ENCODE measurements at regions not wholly inside any gene's neighbourhood (a gene's known extent, or its start where the extent isn't known, plus 50 kb on each side); places are given as distances from the start of the nearest gene placed in this dataset.

GRCh38 chr2:120533625-120534024 is 187.7 kb downstream of the INHBB start:
- no peaks in the 10 kb centered on the region for H3K9me2 ChIP-seq (replicated peaks; ENCODE audit: control insufficient read depth, low read length)
- H3F3A ChIP-seq (ENCODE audit: control insufficient read depth, insufficient read depth) = no peaks in the 10 kb centered on the region
- H3K27me3 ChIP-seq (ENCODE audit: control insufficient read depth, low read length) = no peaks in the 10 kb centered on the region
- H3K4me3 ChIP-seq (ENCODE audit: low read length) = no peak overlapping the region
- no peaks in the 10 kb centered on the region for H3K9me3 ChIP-seq (ENCODE audit: control insufficient read depth, insufficient read depth, low read length)
- no peaks in the 10 kb centered on the region for H4K20me1 ChIP-seq (ENCODE audit: control insufficient read depth, insufficient read depth, low read depth, low read length)
- H3K4me2 ChIP-seq (ENCODE audit: low read length) = no peak overlapping the region
- H3K4me1 ChIP-seq (ENCODE audit: control insufficient read depth, low read length) = no peaks in the 10 kb centered on the region
- no peak overlapping the region for H3K27ac ChIP-seq (ENCODE audit: low read depth, low read length)
- TF ChIP-seq, protein P1, sequence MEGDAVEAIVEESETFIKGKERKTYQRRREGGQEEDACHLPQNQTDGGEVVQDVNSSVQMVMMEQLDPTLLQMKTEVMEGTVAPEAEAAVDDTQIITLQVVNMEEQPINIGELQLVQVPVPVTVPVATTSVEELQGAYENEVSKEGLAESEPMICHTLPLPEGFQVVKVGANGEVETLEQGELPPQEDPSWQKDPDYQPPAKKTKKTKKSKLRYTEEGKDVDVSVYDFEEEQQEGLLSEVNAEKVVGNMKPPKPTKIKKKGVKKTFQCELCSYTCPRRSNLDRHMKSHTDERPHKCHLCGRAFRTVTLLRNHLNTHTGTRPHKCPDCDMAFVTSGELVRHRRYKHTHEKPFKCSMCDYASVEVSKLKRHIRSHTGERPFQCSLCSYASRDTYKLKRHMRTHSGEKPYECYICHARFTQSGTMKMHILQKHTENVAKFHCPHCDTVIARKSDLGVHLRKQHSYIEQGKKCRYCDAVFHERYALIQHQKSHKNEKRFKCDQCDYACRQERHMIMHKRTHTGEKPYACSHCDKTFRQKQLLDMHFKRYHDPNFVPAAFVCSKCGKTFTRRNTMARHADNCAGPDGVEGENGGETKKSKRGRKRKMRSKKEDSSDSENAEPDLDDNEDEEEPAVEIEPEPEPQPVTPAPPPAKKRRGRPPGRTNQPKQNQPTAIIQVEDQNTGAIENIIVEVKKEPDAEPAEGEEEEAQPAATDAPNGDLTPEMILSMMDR (IDR thresholded peaks at IDR 0.05; ENCODE audit: low read depth, low read length, poor library complexity, severe bottlenecking) = no peak
- TF ChIP-seq EZH2phosphoT487 (IDR thresholded peaks at IDR 0.05; ENCODE audit: borderline replicate concordance, low read length) = no peak
- no peaks in the 10 kb centered on the region for H3K79me2 ChIP-seq (ENCODE audit: control insufficient read depth, low read length)
- H3K36me3 ChIP-seq (ENCODE audit: control insufficient read depth, low read length) = no peaks in the 10 kb centered on the region

DNA sequence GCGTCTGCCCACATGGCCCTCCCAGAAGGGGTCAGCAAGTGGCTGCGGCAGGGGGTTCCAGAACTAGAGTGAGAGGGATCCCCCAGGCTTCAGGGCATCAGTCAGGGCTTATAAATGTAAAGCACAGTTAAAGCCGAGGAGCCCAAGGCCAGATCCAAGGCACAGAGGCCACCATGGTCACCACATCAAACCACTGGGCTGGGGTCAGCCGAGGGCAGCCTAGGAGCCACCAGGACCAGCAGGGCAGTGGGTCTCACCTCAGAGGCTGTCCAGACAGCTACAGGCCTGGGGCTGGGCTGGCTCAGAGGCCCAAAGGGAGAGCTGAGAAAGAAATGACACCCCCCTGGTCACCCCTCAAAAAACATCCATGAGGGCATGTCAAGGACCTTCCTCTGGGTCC is 188.5 kb downstream of the INHBB start:
- no peaks in the 10 kb centered on the region for H3K9me3 ChIP-seq (ENCODE audit: control insufficient read depth, insufficient read depth, low read length)
- H3K4me1 ChIP-seq (ENCODE audit: control insufficient read depth, low read length) = no peaks in the 10 kb centered on the region
- H3K27ac ChIP-seq (ENCODE audit: low read depth, low read length) = no peak overlapping the region
- no peak overlapping the region for H3K4me2 ChIP-seq (ENCODE audit: low read length)
- TF ChIP-seq, protein P1 (IDR thresholded peaks at IDR 0.05; ENCODE audit: low read depth, low read length, poor library complexity, severe bottlenecking) = no peak
- no peak for TF ChIP-seq EZH2phosphoT487 (IDR thresholded peaks at IDR 0.05; ENCODE audit: borderline replicate concordance, low read length)
- no peaks in the 10 kb centered on the region for H4K20me1 ChIP-seq (ENCODE audit: control insufficient read depth, insufficient read depth, low read depth, low read length)
- H3K9me2 ChIP-seq (replicated peaks; ENCODE audit: control insufficient read depth, low read length) = no peaks in the 10 kb centered on the region
- no peak overlapping the region for H3K4me3 ChIP-seq (ENCODE audit: low read length)
- no peaks in the 10 kb centered on the region for H3F3A ChIP-seq (ENCODE audit: control insufficient read depth, insufficient read depth)
- H3K79me2 ChIP-seq (ENCODE audit: control insufficient read depth, low read length) = no peaks in the 10 kb centered on the region
- H3K27me3 ChIP-seq (ENCODE audit: control insufficient read depth, low read length) = no peaks in the 10 kb centered on the region
- H3K36me3 ChIP-seq (ENCODE audit: control insufficient read depth, low read length) = no peaks in the 10 kb centered on the region

DNA sequence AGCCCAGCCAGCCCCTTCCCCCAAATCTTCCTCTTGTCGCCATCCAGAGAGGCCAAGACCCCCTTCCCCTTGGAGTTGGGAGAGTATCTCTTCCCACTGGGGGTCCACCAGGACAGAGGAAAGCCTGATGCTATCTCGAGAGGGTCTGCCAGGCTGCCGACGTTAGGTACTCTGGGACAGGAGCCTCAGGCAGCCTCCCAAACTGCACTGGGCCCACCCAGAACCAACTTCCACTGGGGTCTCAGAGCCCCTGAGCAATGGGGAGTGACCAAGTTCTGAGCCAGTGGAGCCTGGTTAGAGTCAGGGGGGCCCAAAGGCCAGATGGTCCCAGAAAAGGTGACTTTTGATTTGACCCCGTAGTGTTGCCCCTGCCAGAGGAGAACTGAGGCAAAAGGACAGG is 189.1 kb downstream of the INHBB start:
- Histone ChIP-seq H3K36me3 (ENCODE audit: control insufficient read depth, low read length) (no peaks in the 10 kb centered on the region), H3K79me2 (ENCODE audit: control insufficient read depth, low read length) (no peaks in the 10 kb centered on the region), H3F3A (ENCODE audit: control insufficient read depth, insufficient read depth) (no peaks in the 10 kb centered on the region), H3K9me3 (ENCODE audit: control insufficient read depth, insufficient read depth, low read length) (no peaks in the 10 kb centered on the region), H4K20me1 (ENCODE audit: control insufficient read depth, insufficient read depth, low read depth, low read length) (no peaks in the 10 kb centered on the region), H3K9me2 (replicated peaks; ENCODE audit: control insufficient read depth, low read length) (no peaks in the 10 kb centered on the region), H3K4me2 (ENCODE audit: low read length) (no peak overlapping the region), H3K4me1 (ENCODE audit: control insufficient read depth, low read length) (no peaks in the 10 kb centered on the region), H3K27ac (ENCODE audit: low read depth, low read length) (no peak overlapping the region), H3K4me3 (ENCODE audit: low read length) (no peak overlapping the region), H3K27me3 (ENCODE audit: control insufficient read depth, low read length) (no peaks in the 10 kb centered on the region)
- no peak for TF ChIP-seq EZH2phosphoT487 (IDR thresholded peaks at IDR 0.05; ENCODE audit: borderline replicate concordance, low read length)
- TF ChIP-seq, protein P1 (IDR thresholded peaks at IDR 0.05; ENCODE audit: low read depth, low read length, poor library complexity, severe bottlenecking) = no peak

- Histone ChIP-seq H4K20me1 (ENCODE audit: control insufficient read depth, insufficient read depth, low read depth, low read length) (no peaks in the 10 kb centered on the region), H3K36me3 (ENCODE audit: control insufficient read depth, low read length) (no peaks in the 10 kb centered on the region), H3K4me2 (ENCODE audit: low read length) (no peak overlapping the region), H3K27ac (ENCODE audit: low read depth, low read length) (no peak overlapping the region), H3K4me3 (ENCODE audit: low read length) (no peak overlapping the region), H3F3A (ENCODE audit: control insufficient read depth, insufficient read depth) (no peaks in the 10 kb centered on the region), H3K79me2 (ENCODE audit: control insufficient read depth, low read length) (no peaks in the 10 kb centered on the region), H3K9me3 (ENCODE audit: control insufficient read depth, insufficient read depth, low read length) (no peaks in the 10 kb centered on the region), H3K4me1 (ENCODE audit: control insufficient read depth, low read length) (no peaks in the 10 kb centered on the region), H3K9me2 (replicated peaks; ENCODE audit: control insufficient read depth, low read length) (no peaks in the 10 kb centered on the region), H3K27me3 (ENCODE audit: control insufficient read depth, low read length) (no peaks in the 10 kb centered on the region)
- TF ChIP-seq EZH2phosphoT487 (IDR thresholded peaks at IDR 0.05; ENCODE audit: borderline replicate concordance, low read length) = no peak
- TF ChIP-seq, protein P1 (IDR thresholded peaks at IDR 0.05; ENCODE audit: low read depth, low read length, poor library complexity, severe bottlenecking) = no peak
Measured at GRCh38 chr2:120536141-120536540, 190.2 kb downstream of the INHBB start.
